GM12878 (cell line): ENCODE measurements at regions not wholly inside any gene's neighbourhood (a gene's known extent, or its start where the extent isn't known, plus 50 kb on each side); places are given as distances from the start of the nearest gene placed in this dataset.

ENCODE experiments used
- E4F1 ChIP-seq: fragments of 450-650 bp; IDR thresholded peaks from 2 replicates; pipeline ENCODE4 v1.6.1; 2018; ENCODE audit warnings: borderline replicate concordance, mild to moderate bottlenecking; ENCODE audit not compliant: partially characterized antibody
- EP300 ChIP-seq, 2 experiments: fragments of 150-350 bp in 1 of 2; IDR thresholded peaks; 2 replicates each; pipeline ENCODE4 v1.6.1; 2011 to 2012; ENCODE audit warnings: low read depth in 2 of 2, low read length in 2 of 2, borderline replicate concordance in 1 of 2, improper control_type of control experiment in 1 of 2, inconsistent platforms in 1 of 2; ENCODE audit not compliant: control insufficient read depth in 1 of 2
- ESRRA ChIP-seq: IDR thresholded peaks from 2 replicates; pipeline ENCODE4 v1.6.1; 2012; ENCODE audit warnings: mild to moderate bottlenecking, low read length, improper control_type of control experiment
- HDAC6 ChIP-seq: fragments of 200-600 bp; sonication (generic); IDR thresholded peaks from one replicate; pipeline ENCODE4 v1.8.0; 2017; ENCODE audit warnings: antibody characterized with exemption; ENCODE audit not compliant: unreplicated experiment
- JUNB ChIP-seq: IDR thresholded peaks from 2 replicates; pipeline ENCODE4 v1.6.1; 2016; ENCODE audit warnings: antibody characterized with exemption, mild to moderate bottlenecking
- LARP7 ChIP-seq: fragments of 450-650 bp; IDR thresholded peaks from 2 replicates; pipeline ENCODE4 v1.6.1; 2017; ENCODE audit warnings: mild to moderate bottlenecking
- NKRF ChIP-seq: fragments of 450-650 bp; conservative IDR thresholded peaks from 2 replicates; pipeline ENCODE4 v1.6.1; 2017; ENCODE audit warnings: mild to moderate bottlenecking, moderate library complexity
- STAT1 ChIP-seq: fragments of 450-650 bp; conservative IDR thresholded peaks from 2 replicates; pipeline ENCODE4 v1.6.1; 2014; ENCODE audit warnings: antibody characterized with exemption, mild to moderate bottlenecking
- STAT3 ChIP-seq: IDR thresholded peaks from 2 replicates; pipeline ENCODE4 v1.6.1; 2011; ENCODE audit warnings: low read depth, low read length, improper control_type of control experiment
- TF ChIP-seq, protein P1 (sequence below): fragments of 450-650 bp; formaldehyde crosslinking; IDR thresholded peaks from 2 replicates; pipeline ENCODE4 v1.4.0; 2020; ENCODE audit warnings: mild to moderate bottlenecking, moderate library complexity
- TF ChIP-seq, protein P2 (sequence below): fragments of 450-650 bp; IDR thresholded peaks from 2 replicates; pipeline ENCODE4 v1.6.1; 2016; ENCODE audit warnings: mild to moderate bottlenecking

DNA sequence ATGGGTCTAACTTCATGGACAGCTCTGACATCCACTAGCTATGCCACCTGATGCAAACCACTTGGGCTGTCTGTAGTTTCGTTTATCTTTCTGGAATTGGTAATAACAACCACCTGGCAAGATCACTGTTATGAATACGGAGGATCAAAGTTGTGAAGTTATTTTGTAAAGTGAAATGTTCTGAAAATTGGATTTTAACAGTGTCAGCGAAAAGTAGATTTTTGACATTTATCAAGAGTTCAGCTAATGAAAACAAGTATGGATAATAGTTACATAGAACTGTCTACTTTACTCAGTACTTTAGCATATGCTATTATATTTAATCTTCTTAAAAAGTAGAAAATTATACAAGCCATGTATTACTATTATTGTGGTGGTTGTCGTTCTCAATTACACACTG, 813.8 kb downstream of the RNF144A start (continued):
- no peak for TF ChIP-seq E4F1
- TF ChIP-seq ESRRA: no peak
- no peak for TF ChIP-seq LARP7
- TF ChIP-seq, protein P1, sequence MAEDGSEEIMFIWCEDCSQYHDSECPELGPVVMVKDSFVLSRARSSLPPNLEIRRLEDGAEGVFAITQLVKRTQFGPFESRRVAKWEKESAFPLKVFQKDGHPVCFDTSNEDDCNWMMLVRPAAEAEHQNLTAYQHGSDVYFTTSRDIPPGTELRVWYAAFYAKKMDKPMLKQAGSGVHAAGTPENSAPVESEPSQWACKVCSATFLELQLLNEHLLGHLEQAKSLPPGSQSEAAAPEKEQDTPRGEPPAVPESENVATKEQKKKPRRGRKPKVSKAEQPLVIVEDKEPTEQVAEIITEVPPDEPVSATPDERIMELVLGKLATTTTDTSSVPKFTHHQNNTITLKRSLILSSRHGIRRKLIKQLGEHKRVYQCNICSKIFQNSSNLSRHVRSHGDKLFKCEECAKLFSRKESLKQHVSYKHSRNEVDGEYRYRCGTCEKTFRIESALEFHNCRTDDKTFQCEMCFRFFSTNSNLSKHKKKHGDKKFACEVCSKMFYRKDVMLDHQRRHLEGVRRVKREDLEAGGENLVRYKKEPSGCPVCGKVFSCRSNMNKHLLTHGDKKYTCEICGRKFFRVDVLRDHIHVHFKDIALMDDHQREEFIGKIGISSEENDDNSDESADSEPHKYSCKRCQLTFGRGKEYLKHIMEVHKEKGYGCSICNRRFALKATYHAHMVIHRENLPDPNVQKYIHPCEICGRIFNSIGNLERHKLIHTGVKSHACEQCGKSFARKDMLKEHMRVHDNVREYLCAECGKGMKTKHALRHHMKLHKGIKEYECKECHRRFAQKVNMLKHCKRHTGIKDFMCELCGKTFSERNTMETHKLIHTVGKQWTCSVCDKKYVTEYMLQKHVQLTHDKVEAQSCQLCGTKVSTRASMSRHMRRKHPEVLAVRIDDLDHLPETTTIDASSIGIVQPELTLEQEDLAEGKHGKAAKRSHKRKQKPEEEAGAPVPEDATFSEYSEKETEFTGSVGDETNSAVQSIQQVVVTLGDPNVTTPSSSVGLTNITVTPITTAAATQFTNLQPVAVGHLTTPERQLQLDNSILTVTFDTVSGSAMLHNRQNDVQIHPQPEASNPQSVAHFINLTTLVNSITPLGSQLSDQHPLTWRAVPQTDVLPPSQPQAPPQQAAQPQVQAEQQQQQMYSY (CRISPR knock-in tag): no peak
- TF ChIP-seq, protein P2, sequence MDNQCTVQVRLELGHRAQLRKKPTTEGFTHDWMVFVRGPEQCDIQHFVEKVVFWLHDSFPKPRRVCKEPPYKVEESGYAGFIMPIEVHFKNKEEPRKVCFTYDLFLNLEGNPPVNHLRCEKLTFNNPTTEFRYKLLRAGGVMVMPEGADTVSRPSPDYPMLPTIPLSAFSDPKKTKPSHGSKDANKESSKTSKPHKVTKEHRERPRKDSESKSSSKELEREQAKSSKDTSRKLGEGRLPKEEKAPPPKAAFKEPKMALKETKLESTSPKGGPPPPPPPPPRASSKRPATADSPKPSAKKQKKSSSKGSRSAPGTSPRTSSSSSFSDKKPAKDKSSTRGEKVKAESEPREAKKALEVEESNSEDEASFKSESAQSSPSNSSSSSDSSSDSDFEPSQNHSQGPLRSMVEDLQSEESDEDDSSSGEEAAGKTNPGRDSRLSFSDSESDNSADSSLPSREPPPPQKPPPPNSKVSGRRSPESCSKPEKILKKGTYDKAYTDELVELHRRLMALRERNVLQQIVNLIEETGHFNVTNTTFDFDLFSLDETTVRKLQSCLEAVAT: no peak
- TF ChIP-seq STAT1: no peak
- TF ChIP-seq NKRF: no peak
- TF ChIP-seq STAT3: no peak
- TF ChIP-seq HDAC6: no peak
- TF ChIP-seq JUNB: no peak
- TF ChIP-seq EP300 (IDR thresholded peaks at IDR 0.05; ENCODE audit: borderline replicate concordance in 1 of 2, control insufficient read depth in 1 of 2, low read depth in 2 of 2, low read length in 2 of 2): no peak
